ENCODE measurements at regions not wholly inside any gene's neighbourhood (a gene's known extent, or its start where the extent isn't known, plus 50 kb on each side); places are given as distances from the start of the nearest gene placed in this dataset.

GRCh38 chr3:152056481-152056880, 183.0 kb downstream of the SUCNR1 start:
- no peak for FAIRE-seq

GRCh38 chr3:152056987-152057386, 183.5 kb downstream of the SUCNR1 start:
- no peak for FAIRE-seq

DNA sequence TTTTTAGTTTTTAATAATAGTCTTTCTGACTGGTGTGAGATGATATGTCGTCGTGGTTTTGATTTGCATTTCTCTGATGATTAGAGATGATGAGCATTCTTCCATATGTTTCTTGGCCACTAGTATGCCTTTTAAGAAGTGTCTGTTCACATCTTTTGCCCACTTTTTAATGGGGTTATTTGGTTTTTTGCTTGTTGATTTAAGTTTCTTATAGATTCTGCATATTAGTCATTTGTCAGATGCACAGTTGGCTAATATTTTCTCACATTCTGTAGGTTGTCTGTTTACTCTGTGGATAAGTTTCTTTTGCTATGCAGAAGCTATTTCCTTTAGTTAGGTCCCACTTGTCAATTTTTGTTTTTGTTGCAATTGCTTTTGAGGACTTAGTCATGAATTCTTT, 185.4 kb downstream of the SUCNR1 start:
- no peak for FAIRE-seq

GRCh38 chr3:152060701-152061100, 187.3 kb downstream of the SUCNR1 start:
- no peak for FAIRE-seq

- FAIRE-seq: no peak
These were observed 187.9 kb downstream of the SUCNR1 start for GRCh38 chr3:152061296-152061695.

- FAIRE-seq: no peak
These were observed 196.4 kb downstream of the SUCNR1 start for GRCh38 chr3:152069871-152070270.

DNA sequence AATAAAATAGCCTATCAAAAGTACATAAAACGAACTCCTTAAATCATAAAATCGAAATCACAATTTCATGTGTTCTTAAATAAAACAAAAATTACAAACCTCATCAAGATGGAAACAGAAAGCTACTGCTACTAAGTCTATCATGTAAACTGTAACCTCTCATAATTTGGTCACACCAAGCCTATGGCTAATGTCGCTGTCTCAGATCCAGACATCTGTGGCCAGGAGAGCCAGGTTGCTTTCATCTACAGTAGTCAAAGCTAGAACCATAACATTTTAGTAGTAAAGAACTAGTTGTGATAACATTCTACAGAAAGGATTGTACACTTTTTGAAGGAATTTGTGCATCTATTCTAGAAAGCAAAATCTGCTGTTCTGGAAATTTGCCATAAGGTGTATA, 197.4 kb upstream of the MBNL1 start:
- FAIRE-seq: no peak

DNA sequence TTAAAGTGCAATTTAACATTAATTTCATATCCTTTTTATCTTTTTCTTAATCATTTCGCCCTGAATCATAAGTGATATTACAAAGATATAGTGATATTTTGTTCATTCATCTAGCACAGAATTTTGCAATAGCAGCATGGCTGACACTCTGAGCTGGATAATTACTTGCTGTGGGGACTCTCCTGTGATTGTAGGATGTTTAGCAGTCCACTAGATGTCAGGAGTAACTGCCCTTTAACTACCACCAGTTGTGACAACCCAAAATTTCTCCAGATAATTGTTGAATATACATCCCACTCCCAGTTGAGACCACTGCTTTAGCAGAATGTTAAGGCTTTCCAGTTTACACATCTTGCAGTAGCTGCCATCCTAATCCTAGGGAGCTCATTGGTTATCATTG, 196.8 kb upstream of the MBNL1 start:
- no peak for FAIRE-seq

- FAIRE-seq: no peak
These were observed 195.5 kb upstream of the MBNL1 start for GRCh38 chr3:152073267-152073666.

DNA sequence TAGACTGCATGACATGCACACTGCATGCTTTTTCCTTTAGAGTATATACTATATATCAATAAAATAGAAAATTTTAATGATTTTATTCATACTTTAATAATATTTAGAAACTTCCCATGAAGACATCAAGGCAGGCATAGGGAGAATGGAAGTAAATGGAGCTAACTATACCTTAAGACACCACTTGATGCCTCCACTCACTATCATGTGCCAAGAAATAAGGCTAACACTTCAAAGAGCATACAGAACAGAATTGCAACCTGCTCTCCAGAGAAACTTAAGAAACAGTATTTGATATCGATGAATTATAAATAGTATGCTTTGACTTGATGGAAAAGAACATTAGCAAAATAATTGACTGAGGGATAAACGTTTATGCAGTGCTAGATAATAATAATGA, 192.6 kb upstream of the MBNL1 start:
- no peak for FAIRE-seq

DNA sequence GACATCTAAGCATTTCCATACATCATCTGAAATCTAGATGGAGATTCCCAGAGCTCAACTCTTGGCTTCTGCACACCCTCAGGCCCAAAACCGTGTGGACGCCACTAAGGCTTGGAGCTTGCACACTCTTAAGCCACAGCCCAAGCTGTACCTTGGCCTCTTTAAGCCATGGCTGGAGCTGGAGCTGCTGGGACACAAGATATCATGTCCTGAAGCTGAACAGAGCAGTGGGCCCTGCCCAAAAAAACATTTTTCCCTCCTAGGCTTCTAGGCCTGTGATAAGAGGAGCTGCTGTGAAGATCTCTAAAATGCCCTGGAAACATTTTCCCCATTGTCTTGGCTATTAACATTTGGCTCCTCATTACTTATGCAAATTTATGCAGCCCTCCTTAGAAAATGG, 188.7 kb upstream of the MBNL1 start:
- no peak for FAIRE-seq

DNA sequence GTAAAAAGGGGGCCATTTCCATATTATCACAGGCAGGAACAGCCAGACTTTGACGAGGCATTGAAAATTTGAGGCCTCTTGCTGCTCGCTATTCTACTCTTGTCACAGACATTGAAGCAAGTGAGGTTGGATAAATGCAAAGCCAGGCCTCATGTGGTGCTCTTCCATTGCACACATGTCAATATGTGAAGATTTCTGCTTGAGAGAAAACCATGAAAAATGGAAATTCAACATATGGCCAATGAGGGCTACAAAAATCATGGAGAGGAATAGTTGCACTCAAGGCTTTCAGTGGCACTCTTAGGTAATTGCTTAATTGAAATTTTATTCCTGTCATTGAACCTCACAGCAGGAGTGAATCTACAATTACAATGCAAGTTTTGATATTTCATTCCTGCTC, 185.6 kb upstream of the MBNL1 start:
- FAIRE-seq: no peak

GRCh38 chr3:152084441-152085158, 184.1 kb upstream of the MBNL1 start:
- FAIRE-seq: no peak

DNA sequence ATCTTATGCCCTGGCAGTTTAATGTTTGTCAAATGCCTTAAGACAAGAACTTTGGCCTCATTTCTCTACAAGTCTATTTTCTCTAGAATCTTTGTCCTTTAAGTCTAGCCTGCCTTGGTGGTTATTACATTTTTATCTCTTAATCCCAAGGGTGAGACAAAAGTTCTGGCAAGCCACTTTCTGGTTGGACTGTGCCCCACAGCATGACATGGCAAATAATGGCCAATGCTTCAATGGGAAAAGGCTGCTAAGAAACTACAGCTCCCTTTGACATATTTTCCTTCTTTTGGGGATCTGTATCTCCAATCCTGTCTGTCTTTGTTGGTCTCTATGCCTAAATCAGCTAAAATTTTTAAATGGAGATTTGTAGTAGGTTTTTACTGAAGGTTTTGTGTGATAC, 181.6 kb upstream of the MBNL1 start:
- no peak for FAIRE-seq

DNA sequence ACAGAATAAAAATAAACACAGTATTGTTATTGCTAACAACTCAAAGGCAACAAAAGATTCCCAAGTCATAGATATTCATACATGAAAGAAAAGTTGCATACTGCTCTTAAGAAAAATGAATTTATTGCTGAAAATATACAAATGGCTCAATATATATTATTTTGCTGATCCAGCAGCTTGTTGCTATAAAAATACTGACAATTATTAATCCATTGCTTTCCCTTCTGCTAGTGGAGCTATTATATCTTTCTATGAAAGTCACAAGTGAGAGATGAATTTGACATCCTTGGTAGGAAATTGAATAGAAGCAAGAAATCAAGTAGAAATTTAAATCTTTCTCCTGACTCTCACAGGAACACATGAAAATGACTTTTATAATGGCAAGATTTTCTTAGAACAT, 179.2 kb upstream of the MBNL1 start:
- FAIRE-seq: no peak

- FAIRE-seq: no peak
These were observed 177.0 kb upstream of the MBNL1 start for GRCh38 chr3:152091725-152092124.

- no peak for FAIRE-seq
These were observed 174.8 kb upstream of the MBNL1 start for GRCh38 chr3:152093901-152094300.

GRCh38 chr3:152094406-152094805, 174.3 kb upstream of the MBNL1 start:
- no peak for FAIRE-seq

DNA sequence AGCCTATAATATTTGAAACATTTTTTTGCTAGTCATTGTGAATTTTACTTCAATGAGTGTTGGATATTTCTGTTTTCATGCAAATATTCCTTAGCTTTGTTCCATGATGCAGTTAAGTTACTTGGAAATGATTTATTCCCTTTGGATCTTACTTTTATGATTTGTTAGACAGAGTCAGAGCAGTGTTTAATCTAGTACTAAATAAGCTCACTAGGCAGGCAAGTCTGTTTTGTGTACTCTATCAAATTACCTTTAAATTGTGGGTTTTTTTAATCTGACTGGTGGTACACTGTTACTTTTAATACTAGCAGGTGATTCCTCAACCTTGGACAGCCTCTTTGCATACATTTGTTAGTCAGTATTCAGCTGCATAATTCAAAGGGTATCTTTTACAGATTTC, 173.3 kb upstream of the MBNL1 start:
- no peak for FAIRE-seq

DNA sequence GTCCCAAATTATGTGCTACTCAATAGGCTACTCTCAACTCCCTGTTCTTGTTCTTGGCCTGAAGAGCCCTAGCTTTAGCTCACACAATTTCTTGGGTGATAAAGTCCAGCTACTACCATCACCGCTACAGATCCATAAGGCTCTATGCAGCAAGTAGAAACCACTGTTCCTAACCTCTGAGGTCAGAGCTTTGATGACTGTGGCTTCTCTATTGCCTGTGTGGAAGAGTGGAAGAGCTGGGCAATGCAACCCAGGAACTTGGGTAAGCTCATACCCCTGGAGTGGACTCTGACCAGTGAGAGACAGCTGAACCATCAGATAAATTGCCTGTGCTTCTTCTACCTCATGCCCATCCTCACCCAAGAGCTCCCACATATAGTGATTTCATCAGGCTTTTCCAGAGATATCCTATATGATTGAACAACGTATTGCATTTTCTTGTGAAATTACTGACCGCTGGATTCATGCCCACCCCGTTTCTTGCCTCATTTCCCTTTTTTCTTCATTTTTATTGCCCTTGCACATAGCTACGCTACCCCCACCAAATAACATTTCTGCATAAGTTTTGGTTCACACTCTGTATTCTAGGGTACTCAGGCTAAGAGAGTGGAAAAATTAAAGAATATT, 172.3 kb upstream of the MBNL1 start:
- no peak for FAIRE-seq

- no peak for FAIRE-seq
These were observed 171.6 kb upstream of the MBNL1 start for GRCh38 chr3:152097120-152097519.

GRCh38 chr3:152097770-152098169, 171.0 kb upstream of the MBNL1 start:
- FAIRE-seq: no peak

- no peak for FAIRE-seq
These were observed 168.1 kb upstream of the MBNL1 start for GRCh38 chr3:152100491-152101132.

GRCh38 chr3:152102410-152102809, 166.3 kb upstream of the MBNL1 start:
- FAIRE-seq: no peak

GRCh38 chr3:152103257-152103656, 165.5 kb upstream of the MBNL1 start:
- no peak for FAIRE-seq
